Central memory CD4-positive, alpha-beta T cell (primary cell): ENCODE measurements at regions not wholly inside any gene's neighbourhood (a gene's known extent, or its start where the extent isn't known, plus 50 kb on each side); places are given as distances from the start of the nearest gene placed in this dataset.
"Not testable (repeated sequence)": the region's sequence is repeated elsewhere in the genome, so short reads cannot be mapped to it uniquely, and the experiment has no call there.

Experiments
- DNase-seq: peaks from one replicate; pipeline ENCODE4 v3.0.0; 2022

GRCh38 chr10:35881320-35881719 lies 239.2 kb upstream of the FZD8 start:
- no peak for DNase-seq

- DNase-seq = no peak
These were observed 234.2 kb upstream of the FZD8 start for GRCh38 chr10:35876248-35876647.

GRCh38 chr10:35875016-35875676 lies 233.1 kb upstream of the FZD8 start:
- no peak for DNase-seq

DNA sequence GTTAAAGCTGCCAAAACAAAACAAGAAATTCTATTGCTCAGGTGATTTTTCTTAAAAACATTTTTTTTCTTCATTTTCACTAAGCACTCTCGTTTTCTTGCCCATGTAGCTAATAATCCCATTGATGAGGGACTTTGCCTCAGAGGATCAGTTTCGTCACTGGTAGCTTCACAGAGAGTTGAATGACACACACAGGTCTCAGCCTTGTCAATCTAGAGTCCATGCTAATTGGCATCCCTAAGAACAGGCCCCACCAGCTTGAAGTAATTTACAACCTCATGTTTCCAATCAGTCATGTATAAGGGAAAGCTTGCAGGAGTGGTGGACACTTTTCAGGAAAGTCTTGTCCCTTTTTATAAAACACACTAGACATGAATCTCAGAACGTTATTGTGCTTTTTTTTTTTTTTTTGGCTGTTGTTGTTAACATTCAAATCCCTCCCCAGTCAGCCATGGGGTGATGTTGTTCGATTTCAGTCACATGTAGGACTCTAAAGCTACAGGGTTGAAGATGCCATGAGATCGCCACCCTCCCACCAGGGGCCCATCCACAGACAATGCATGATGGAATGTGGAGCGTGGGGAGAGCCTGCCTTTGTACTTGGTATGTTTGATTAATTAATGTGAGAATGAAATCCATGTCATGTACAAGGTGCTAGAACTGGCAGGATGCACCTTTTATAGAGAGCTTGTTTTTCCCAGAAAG lies 232.4 kb upstream of the FZD8 start:
- no peak for DNase-seq

GRCh38 chr10:35872671-35873070 lies 230.6 kb upstream of the FZD8 start:
- DNase-seq = no peak

GRCh38 chr10:35870665-35871310 lies 228.7 kb upstream of the FZD8 start:
- DNase-seq = no peak

- not testable (repeated sequence) for DNase-seq
These were observed 216.7 kb upstream of the FZD8 start for GRCh38 chr10:35858676-35859283.

GRCh38 chr10:35857860-35858259 lies 215.8 kb upstream of the FZD8 start:
- DNase-seq = no peak

- DNase-seq = no peak
These were observed 213.3 kb upstream of the FZD8 start for GRCh38 chr10:35855155-35855947.

- DNase-seq = no peak
These were observed 212.6 kb upstream of the FZD8 start for GRCh38 chr10:35854661-35855060.

DNA sequence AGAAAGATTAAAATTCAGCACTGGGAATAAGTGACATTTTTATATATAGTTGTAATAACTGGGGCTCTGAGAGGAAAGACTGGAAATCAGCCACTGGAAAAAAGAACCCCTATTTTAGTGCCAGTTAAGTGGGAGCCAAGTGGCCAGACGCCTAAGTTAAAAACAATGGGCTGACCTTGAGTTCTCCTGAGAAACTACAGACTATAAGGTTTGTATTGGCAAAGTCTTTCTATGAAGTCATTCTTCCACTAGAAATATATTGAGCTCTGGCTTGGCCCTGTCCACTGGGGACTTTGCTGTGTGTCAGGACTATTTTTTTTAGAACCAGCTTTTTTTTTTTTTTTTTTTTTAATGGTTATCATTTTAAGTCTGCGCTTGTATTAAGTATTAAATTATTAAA lies 210.6 kb upstream of the FZD8 start:
- DNase-seq = no peak

DNA sequence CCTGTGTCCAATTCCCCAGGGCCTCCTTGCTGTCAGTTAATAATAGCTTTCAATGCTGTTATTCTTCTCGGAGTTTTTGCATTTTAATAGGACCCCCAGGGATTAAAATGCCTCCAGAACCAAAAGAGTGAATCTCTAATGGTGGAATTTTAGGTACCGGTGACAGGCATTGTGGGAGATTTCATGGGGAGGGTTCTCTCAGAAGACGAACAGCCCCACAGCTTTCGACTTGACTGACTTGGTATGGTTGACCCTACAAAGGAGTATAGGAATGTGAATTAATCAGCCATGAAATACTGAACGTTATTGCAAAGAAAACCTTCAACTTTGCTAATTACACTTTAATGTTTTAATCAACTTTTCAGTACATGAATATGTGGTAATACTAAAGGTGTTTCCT lies 206.3 kb upstream of the FZD8 start:
- no peak for DNase-seq

DNA sequence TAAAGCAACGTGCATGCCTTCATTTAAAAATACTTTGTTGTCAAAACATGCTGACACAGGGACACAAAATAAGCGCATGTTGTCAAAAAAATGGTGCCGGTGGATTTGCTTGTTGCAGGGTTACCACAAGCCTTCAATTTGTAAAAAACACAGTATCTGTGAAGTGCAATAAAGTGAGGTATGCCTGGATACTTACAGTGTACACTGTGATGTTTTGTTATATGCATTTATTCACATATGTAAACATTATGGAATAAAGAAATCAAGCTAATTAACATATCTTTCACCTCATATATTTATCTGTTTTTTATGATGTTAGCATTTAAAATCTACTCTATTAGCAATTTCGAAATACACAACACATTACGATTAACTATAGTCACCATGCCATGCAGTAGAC lies 202.6 kb upstream of the FZD8 start:
- DNase-seq = no peak

DNA sequence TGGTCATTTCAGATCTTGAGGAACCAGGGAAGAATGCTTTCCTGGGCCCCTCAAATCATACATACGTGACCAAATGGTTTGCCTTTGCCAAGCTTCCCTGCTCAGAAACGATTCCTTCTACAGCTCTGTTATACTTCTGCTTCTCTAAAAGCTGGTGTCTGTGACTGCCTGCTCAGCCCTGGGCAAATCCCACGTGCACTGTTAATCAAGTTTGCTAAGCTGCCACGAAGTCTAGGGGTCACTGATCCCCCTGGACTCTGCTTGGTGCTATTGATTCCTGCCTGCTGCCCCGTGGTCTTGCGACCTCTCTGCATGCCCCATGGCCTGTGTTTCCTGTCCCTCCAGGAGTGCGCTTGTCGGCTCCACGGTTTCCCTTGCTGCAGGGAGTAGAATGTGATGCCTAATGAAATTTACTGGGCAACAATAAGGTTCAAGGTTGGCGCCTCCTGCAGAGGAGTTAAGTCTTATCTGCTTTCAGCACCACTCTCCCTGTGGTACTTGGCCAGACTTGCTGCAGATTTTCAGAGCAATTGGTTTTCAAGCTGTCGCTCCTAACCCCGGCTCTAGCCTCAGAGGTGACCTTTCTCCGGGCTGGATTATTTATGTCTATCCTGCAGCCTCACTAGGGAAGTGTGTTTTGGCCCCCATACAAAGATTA lies 201.6 kb upstream of the FZD8 start:
- no peak for DNase-seq

DNA sequence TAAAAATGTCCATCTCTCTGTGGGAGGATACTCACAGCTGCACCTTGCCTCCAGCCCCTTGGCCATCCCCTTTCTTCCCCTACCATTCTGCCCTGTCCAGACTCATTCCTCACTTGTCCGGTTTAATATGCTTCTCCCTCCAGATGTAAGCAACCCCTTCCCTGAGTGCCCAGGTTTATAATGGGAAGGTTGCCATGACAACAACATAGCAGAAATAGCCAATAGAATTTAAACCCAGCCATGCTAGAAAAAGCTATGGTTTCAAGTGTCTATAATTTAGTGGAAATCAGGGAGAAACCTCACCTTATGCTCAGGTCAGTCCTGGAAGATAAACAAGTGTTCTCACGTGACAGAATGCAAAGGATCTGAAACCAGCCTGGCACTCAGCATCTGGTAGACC lies 196.0 kb upstream of the FZD8 start:
- DNase-seq = no peak

GRCh38 chr10:35835545-35835944 lies 193.4 kb upstream of the FZD8 start:
- no peak for DNase-seq

- no peak for DNase-seq
These were observed 192.9 kb upstream of the FZD8 start for GRCh38 chr10:35834877-35835494.

DNA sequence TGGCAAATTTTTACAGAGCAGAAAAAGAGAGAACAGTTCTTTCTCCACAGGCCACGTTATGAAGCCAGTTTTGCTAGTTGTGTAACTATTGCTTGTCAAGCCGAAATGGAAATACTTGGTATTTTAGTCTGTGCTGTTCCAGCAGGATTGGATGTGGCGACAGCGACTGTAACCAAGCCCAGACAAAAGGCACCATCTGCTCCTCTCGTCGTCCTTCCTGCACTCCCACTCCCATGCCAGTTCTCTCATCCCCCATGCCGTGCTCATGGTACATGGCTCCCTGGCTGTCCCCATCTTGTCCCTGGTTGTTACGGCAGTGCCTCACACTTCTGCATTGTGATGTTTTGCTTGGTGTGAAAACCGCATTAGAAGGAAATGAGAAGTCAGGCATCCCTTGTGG lies 185.7 kb upstream of the FZD8 start:
- no peak for DNase-seq

DNA sequence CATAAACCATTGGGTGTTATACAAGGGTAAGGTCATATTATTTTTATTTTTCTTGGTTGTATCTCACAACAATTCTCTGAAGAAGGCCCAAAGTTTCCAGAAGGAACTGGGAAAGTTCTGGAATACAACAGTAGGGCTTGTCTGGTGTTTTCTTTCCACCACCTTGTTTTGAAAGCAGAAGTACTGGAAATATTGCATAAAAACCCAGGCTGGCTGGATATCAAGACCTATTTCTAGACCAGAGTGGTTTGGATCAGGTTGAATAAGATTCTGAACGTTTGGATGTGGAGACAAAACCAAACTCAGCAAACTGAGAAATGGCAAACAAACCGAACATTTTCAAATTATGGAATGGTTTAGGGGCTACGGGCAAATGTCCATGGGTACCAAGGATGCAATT lies 182.6 kb upstream of the FZD8 start:
- DNase-seq = no peak

DNA sequence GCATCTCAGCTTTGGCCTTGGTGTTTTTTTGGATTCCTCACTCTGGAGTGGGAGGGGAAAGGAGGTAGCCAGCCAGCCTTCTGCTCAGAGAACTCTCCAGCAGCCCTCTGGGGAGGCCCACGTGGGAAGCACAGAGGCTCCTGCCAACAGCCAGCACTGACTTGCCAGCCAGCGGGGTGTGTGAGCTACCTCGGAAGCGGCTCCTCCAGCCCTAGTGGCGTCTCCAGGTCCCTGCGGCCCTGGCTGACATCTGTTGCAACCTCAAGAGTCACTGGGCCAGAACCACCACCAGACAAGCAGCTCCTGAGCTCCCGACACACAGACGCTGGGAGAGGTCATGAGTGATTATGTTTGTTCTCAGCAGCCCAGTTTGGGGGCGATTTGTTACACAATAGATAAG lies 180.2 kb upstream of the FZD8 start:
- DNase-seq = no peak

DNA sequence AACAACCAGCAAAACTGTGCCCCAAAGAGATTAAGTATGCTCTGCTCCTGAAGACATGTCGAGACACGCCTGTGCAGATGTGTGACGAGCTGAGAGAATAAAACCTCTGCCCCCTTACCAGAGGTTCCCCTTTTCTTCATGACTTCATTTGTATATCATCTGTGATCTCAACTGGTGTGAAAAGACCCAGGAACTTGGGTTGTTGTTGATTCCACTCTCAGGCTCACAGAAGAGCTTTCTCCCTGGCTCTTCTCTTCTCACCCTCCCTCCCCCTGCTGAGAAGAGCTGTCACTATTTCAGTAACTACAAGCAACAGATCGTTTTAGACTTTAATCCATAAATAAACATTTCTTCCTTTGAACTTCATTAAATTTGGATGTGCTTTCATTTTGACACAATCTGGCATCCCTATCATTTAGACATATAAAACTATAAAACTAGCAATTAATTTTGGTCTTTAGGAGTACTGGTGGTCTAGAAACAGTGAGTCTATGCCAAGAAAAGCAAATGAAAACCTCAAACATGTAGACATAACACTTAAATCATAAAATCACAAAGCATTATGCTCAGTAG lies 179.3 kb upstream of the FZD8 start:
- no peak for DNase-seq

GRCh38 chr10:35819736-35820135 lies 177.6 kb upstream of the FZD8 start:
- DNase-seq = no peak
